GM12873 (cell line): ENCODE measurements at regions not wholly inside any gene's neighbourhood (a gene's known extent, or its start where the extent isn't known, plus 50 kb on each side); places are given as distances from the start of the nearest gene placed in this dataset.

ENCODE experiments used
- TF ChIP-seq, protein P1 (sequence below): IDR thresholded peaks from 2 replicates; pipeline ENCODE4 v1.5.1; 2012; ENCODE audit warnings: low read depth, mild to moderate bottlenecking, moderate library complexity, low read length, control low read depth; ENCODE audit not compliant: insufficient read depth; ENCODE audit errors: missing control alignments

DNA sequence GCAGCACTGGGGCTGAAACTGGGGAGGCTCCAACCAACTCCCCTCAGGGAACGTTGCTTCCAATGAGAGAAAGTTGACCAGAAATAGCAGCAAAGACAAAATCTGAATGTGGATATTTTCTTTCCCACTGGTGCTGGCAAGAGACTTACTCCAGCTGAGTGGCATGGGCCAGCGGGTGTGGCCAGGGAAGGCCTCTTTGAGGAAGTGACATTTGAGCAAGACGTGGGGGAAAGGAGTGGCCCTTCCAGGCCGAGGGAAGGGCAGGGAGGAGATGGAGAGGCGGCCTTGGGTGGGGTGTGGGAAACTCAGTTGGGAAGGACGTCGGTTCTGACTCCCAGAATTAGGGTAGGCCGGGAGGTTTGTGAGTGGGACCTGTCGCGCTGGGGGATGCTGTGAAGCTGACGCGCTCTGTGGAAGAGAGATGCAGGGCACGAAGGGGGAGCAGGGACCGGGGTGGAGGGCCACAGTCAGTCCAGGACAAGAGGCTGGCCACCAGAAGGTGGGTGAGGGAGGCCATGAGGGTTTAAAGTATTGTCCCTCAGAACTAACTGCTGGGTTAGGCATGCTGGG is 96.7 kb upstream of the IKZF1 start:
- TF ChIP-seq, protein P1, sequence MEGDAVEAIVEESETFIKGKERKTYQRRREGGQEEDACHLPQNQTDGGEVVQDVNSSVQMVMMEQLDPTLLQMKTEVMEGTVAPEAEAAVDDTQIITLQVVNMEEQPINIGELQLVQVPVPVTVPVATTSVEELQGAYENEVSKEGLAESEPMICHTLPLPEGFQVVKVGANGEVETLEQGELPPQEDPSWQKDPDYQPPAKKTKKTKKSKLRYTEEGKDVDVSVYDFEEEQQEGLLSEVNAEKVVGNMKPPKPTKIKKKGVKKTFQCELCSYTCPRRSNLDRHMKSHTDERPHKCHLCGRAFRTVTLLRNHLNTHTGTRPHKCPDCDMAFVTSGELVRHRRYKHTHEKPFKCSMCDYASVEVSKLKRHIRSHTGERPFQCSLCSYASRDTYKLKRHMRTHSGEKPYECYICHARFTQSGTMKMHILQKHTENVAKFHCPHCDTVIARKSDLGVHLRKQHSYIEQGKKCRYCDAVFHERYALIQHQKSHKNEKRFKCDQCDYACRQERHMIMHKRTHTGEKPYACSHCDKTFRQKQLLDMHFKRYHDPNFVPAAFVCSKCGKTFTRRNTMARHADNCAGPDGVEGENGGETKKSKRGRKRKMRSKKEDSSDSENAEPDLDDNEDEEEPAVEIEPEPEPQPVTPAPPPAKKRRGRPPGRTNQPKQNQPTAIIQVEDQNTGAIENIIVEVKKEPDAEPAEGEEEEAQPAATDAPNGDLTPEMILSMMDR: no peak

DNA sequence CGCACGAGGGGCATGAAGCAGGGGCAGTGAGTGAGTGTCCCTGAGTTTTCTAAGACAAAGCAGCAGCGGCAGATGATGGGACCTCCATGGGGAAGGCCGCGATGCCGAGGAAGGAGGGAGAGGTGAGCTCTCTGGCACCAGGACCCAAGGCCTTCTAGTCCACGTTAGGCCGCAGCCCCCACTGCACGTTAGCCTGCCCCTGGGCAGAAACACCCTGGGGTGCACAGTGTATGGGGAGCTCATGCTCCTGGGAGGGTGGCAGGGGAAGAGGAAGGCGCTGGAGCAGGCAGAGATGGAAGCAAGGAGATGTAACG is 97.3 kb upstream of the IKZF1 start:
- TF ChIP-seq, protein P1: no peak

DNA sequence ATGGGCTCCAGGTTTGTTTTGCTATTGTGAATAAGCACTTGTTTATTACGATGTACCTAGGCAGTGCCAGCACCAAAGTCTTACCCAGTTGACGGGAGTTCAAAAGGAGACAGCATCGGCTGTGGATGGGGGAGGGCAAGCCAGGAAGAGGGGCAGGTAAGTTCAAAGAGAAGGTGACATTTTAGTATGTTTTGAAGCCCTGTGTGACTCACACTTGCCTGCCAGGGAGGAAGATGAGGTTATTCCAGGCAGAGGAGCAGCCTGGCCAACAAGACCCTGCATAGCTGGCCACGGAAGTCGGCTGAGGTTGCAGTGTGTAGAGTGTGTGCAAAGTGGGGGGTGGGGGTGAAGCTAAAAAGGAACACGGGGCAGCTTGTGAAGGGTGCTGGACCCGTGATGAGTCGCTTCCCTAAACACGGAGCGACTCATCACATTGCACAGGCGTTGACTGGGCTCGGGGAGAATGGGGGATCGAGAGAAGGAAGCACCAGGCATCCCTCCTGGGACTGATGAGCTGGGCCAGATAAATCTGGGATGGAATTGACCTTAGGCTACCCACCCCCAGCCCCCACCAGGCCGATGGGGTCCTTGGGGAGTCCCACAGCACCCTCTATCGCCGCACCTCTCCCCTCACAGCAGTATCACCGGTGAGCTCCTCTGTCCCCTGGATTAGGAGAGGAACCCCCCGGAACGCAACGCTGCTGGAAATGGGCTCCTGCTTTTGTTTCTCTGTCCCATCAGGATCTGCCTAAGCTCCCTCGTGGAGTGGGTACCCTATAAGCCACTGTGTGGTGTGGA is 97.9 kb upstream of the IKZF1 start:
- TF ChIP-seq, protein P1: no peak

DNA sequence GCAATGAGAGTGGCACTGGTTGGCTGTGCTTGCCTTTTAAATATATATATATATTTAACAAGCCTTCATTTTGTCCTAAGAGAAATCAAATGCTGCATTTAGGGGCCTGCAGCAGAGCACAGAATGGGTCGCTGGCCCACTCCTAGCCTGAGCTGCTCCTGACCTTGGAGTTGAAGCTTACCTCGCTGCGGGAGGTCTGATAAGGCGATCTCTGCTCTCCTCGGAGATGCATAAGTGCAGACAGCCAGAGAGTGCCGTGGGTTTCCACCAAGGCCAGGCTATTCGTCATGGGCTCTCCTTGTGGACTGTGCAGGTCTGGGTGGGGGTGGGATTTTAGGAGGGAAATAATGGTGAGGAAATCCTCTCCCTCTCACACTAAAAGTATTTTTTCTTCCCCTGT is 99.5 kb upstream of the IKZF1 start:
- TF ChIP-seq, protein P1: no peak

DNA sequence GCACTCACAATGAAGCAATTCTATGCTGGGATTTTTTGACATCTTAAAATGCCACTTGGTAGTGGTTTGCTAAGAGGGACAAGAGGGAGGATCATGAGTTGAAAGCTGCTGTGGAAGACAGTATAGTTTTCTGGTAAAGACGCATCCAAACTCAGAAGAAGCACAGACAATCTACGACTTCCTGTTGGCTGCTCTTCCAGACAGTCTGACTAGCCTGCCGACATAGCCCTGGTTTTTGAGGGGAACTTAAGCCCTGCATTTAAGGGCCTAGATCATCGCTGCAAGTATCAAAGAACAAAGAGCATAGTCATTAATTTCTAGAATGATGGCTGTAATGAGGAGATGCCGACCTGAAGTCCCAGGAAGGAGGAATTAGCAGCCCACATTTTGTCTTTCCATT is 99.9 kb upstream of the IKZF1 start:
- TF ChIP-seq, protein P1: no peak

DNA sequence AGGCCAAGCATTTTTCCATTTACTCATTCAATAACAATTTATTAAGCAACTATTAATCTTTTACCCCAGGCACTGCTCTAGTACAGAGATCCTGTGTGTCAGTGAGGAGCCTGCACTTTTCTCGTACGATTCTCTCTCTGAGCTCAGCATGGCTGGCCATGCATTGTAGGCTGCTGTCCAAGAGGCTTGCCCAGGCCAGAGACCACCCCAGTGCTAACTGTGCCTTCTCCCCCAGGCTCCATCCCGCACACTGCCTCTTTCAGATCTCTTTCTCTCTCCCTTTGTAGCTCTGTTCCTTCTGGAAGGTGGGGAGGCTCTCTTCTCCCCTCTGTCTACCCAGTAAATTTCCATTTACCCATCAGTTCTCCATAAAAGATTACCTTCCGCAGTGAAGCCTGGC is 101.0 kb upstream of the IKZF1 start:
- TF ChIP-seq, protein P1: no peak

DNA sequence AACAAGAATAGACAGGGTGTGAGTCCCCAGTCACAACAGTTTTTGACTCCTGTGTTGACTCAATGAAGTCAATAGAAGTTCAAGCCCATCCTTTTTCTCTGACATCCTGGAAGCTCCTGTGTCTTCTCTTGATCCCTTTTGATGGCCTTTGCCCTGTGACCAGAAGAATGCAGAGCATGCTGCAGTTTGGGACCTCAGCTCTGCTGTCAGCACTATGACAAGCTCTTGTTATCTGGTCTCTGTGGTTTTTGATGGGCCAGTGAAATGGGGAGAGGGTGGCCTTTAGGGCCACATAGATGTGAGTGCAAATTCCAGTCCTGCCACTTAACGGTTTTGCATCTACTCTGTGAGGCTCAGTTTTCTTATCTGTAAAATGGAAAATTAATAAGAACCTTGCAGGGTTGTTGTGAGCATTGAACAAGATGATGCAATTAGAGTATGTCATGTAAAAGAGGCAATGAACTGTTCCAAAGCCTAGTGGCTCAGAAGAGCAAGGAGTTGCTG is 102.4 kb upstream of the IKZF1 start:
- TF ChIP-seq, protein P1: no peak
